ENCODE measurements at regions not wholly inside any gene's neighbourhood (a gene's known extent, or its start where the extent isn't known, plus 50 kb on each side); places are given as distances from the start of the nearest gene placed in this dataset.

DNA sequence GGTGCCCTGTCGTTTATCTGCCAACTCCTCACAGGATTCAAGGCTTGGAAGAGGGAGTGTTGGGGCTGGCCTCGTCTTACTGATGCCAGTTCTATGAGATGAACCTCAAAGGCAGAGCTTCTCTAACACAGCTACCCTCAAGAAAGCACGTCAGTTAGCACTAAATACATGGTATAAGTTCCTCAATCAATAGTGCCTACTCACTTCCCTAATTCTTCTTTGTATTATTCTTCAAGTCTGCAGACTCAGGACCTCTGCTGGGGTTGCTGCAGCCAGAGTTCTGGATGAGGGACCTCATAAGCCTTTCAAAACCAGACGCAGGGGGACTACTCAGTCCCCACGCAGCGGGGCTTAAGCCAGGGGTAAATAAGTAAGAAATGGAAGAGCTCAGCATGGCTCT, 118.3 kb downstream of the VPREB1 start (continued):
- TF ChIP-seq, protein P1, sequence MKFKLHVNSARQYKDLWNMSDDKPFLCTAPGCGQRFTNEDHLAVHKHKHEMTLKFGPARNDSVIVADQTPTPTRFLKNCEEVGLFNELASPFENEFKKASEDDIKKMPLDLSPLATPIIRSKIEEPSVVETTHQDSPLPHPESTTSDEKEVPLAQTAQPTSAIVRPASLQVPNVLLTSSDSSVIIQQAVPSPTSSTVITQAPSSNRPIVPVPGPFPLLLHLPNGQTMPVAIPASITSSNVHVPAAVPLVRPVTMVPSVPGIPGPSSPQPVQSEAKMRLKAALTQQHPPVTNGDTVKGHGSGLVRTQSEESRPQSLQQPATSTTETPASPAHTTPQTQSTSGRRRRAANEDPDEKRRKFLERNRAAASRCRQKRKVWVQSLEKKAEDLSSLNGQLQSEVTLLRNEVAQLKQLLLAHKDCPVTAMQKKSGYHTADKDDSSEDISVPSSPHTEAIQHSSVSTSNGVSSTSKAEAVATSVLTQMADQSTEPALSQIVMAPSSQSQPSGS (IDR thresholded peaks at IDR 0.05; ENCODE audit: low read length) = no peak

All from H1 (cell line).